DND-41 (cell line): ENCODE measurements at regions not wholly inside any gene's neighbourhood (a gene's known extent, or its start where the extent isn't known, plus 50 kb on each side); places are given as distances from the start of the nearest gene placed in this dataset.

ENCODE experiments used
- CTCF ChIP-seq: IDR thresholded peaks from 2 replicates; pipeline ENCODE4 v1.5.1; 2012; ENCODE audit warnings: borderline replicate concordance, low read length, moderate library complexity, mild to moderate bottlenecking; ENCODE audit not compliant: poor library complexity, severe bottlenecking; ENCODE audit errors: extremely low read depth
- EZH2 ChIP-seq: IDR thresholded peaks from 3 replicates; pipeline ENCODE4 v1.6.1; 2012; ENCODE audit warnings: borderline replicate concordance, low read depth, mild to moderate bottlenecking, moderate library complexity, low read length, inconsistent platforms; ENCODE audit not compliant: severe bottlenecking

- TF ChIP-seq EZH2 (no peak), CTCF (no peak)
These were observed 128.3 kb downstream of the GOSR1 start for GRCh38 chr17:30605523-30605922.
